ENCODE measurements at regions not wholly inside any gene's neighbourhood (a gene's known extent, or its start where the extent isn't known, plus 50 kb on each side); places are given as distances from the start of the nearest gene placed in this dataset.

- H3K27me3 Mint-ChIP-seq (ENCODE audit: low read depth), result peaks cover 4% of the 10 kb centered on the region
- peaks cover 15% of the 10 kb centered on the region for H3K4me1 Mint-ChIP-seq (ENCODE audit: low read depth)
- no peak overlapping the region for H3K4me3 Mint-ChIP-seq
- H3K9me3 Mint-ChIP-seq, result no peaks in the 10 kb centered on the region
- H3K27ac Mint-ChIP-seq, result no peak overlapping the region
- H3K36me3 Mint-ChIP-seq (ENCODE audit: low read depth), result no peaks in the 10 kb centered on the region
Measured at GRCh38 chr20:24388828-24389380, 80.5 kb upstream of the SYNDIG1 start.

GRCh38 chr20:24385547-24385946, 83.9 kb upstream of the SYNDIG1 start:
- Mint-ChIP-seq H3K27me3 (ENCODE audit: low read depth) (no peaks in the 10 kb centered on the region), H3K36me3 (ENCODE audit: low read depth) (no peaks in the 10 kb centered on the region), H3K4me3 (no peak overlapping the region), H3K27ac (no peak overlapping the region), H3K4me1 (ENCODE audit: low read depth) (peaks cover 14% of the 10 kb centered on the region), H3K9me3 (no peaks in the 10 kb centered on the region)

DNA sequence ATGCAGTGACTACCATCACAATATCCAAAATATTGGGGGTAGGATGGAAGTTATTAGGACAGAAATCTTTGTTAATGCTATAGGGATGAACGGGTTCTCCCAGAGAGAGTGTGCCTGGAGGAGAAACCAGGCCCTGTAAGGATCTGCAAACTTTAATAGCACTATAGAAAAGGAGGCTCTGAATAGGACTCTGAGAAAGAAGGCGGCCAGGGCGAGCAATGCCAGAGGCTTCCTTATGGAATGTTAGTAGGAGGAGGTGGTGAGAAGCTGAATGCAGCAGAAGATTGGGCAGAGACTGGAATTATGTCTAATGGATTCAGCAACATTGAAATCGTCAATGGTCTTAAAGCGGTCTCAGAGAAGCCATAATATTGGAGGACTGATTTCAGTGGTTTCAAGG, 84.6 kb upstream of the SYNDIG1 start:
- Mint-ChIP-seq H3K36me3 (ENCODE audit: low read depth) (no peaks in the 10 kb centered on the region), H3K4me1 (ENCODE audit: low read depth) (peaks cover 8% of the 10 kb centered on the region), H3K27me3 (ENCODE audit: low read depth) (no peaks in the 10 kb centered on the region), H3K9me3 (no peaks in the 10 kb centered on the region), H3K4me3 (no peak overlapping the region), H3K27ac (no peak overlapping the region)

DNA sequence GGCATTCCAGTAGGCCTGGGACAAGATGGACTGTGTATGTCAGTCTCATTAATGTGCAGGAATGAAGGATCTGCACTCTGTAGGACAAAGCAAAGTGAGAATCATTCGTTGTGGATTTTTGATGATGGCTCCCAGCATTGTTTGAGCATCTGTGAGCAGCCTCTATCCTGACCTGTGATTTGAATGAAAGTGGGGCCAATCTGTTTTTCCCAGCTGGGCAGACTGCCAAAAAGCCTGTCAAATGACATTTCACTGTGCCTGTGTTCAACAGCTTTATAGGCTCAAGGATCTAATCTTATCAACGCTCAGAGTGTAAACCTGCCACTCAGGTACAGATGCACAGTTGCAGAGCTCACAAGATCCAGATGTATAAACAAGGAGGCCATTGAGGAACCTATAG, 86.7 kb upstream of the SYNDIG1 start:
- no peaks in the 10 kb centered on the region for H3K36me3 Mint-ChIP-seq (ENCODE audit: low read depth)
- no peaks in the 10 kb centered on the region for H3K27me3 Mint-ChIP-seq (ENCODE audit: low read depth)
- H3K9me3 Mint-ChIP-seq, result no peaks in the 10 kb centered on the region
- H3K27ac Mint-ChIP-seq, result no peak overlapping the region
- no peak overlapping the region for H3K4me3 Mint-ChIP-seq
- H3K4me1 Mint-ChIP-seq (ENCODE audit: low read depth), result no peaks in the 10 kb centered on the region

DNA sequence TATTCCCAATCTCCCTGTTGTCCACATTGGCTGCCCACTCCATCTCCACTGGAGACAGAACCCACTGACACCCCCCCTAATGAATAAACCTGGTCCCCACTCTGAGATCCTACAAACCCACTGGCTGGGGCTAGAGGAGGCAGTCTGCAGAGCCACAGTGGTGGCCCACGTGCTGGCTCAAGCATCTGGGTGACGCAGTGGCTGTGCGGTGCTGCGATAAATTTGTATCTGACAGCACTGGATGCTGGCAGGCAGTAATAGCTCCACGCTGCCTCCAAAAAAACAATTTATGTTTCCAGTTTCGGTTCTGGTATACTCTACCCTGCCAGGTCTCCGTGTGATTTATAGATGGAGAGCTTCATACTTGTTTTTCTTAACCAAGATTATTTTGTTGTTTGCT, 87.1 kb upstream of the SYNDIG1 start:
- Mint-ChIP-seq H3K4me3 (no peak overlapping the region), H3K4me1 (ENCODE audit: low read depth) (no peaks in the 10 kb centered on the region), H3K9me3 (no peaks in the 10 kb centered on the region), H3K27ac (no peak overlapping the region), H3K27me3 (ENCODE audit: low read depth) (no peaks in the 10 kb centered on the region), H3K36me3 (ENCODE audit: low read depth) (no peaks in the 10 kb centered on the region)

DNA sequence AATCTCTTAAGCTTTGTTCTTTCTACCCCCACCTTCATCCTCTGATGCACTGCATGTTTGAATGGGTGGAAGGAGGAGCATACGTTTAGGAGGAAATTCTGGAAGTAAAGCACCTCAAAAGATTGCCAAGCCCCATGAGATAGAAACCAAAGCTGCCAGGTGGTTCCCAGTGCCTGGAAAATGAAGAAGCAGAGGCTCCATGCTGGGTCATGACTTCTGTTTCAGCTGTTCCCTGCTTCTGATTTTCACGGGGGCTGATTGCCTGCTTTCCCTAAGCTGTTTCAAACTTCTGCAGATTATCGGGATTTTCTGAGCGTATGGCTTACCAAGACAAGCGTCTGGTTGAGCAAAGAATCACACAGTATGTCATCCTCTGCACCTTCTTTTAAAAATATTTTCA, 87.5 kb upstream of the SYNDIG1 start:
- Mint-ChIP-seq H3K36me3 (ENCODE audit: low read depth) (no peaks in the 10 kb centered on the region), H3K4me3 (no peak overlapping the region), H3K9me3 (no peaks in the 10 kb centered on the region), H3K27ac (no peak overlapping the region), H3K27me3 (ENCODE audit: low read depth) (no peaks in the 10 kb centered on the region), H3K4me1 (ENCODE audit: low read depth) (no peaks in the 10 kb centered on the region)

GRCh38 chr20:24379484-24379927, 89.9 kb upstream of the SYNDIG1 start:
- Mint-ChIP-seq H3K9me3 (no peaks in the 10 kb centered on the region), H3K4me1 (ENCODE audit: low read depth) (no peaks in the 10 kb centered on the region), H3K4me3 (no peak overlapping the region), H3K27me3 (ENCODE audit: low read depth) (no peaks in the 10 kb centered on the region), H3K36me3 (ENCODE audit: low read depth) (no peaks in the 10 kb centered on the region), H3K27ac (no peak overlapping the region)

DNA sequence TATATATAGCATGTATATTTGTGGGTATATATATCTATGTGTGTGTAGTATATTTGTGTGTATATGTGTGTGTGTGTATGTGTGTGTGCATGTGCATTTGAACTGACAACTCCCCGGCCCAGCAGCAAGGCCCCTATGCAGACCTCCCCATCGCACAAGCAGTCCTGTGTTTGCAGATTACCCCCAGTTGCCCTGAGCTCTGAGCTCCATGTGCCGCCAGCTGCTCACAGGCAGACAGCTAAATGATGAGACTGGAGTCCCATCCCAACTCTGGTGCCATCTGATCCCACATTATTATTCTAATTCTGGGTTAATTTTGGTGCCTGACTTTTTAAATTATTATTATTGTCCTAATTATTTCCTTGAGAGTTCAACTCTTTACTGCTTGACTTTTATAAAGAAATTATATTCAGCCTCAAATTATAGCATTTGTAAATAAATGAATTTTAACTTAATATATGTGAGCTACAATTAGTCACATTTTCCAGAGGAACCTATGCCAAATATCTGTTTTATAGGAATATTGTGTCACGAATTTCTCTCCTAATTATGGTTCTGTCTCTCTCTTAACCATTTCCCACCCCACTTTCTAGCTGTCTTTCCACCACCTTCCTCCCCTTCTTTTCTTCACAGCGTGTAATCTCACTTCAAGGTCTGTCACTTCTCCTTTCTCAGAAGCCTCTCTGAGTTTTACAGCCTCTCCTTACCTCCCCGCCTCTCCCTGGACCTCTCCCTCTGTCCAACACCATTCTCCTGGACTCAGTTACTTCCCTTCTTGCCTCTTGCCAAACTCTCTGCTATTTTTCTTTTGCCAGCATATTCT, 90.6 kb upstream of the SYNDIG1 start:
- Mint-ChIP-seq H3K27me3 (ENCODE audit: low read depth) (no peaks in the 10 kb centered on the region), H3K36me3 (ENCODE audit: low read depth) (no peaks in the 10 kb centered on the region), H3K4me3 (no peak overlapping the region), H3K4me1 (ENCODE audit: low read depth) (no peaks in the 10 kb centered on the region), H3K9me3 (no peaks in the 10 kb centered on the region), H3K27ac (no peak overlapping the region)

GRCh38 chr20:24376311-24377099, 92.9 kb upstream of the SYNDIG1 start:
- H3K9me3 Mint-ChIP-seq, result no peaks in the 10 kb centered on the region
- no peaks in the 10 kb centered on the region for H3K27me3 Mint-ChIP-seq (ENCODE audit: low read depth)
- H3K36me3 Mint-ChIP-seq (ENCODE audit: low read depth), result no peaks in the 10 kb centered on the region
- H3K27ac Mint-ChIP-seq, result no peak overlapping the region
- H3K4me1 Mint-ChIP-seq (ENCODE audit: low read depth), result no peaks in the 10 kb centered on the region
- no peak overlapping the region for H3K4me3 Mint-ChIP-seq

- Mint-ChIP-seq H3K27me3 (ENCODE audit: low read depth) (no peaks in the 10 kb centered on the region), H3K9me3 (no peaks in the 10 kb centered on the region), H3K4me1 (ENCODE audit: low read depth) (no peaks in the 10 kb centered on the region), H3K4me3 (no peak overlapping the region), H3K27ac (no peak overlapping the region), H3K36me3 (ENCODE audit: low read depth) (no peaks in the 10 kb centered on the region)
Measured at GRCh38 chr20:24373372-24373771, 96.1 kb upstream of the SYNDIG1 start.

GRCh38 chr20:24370911-24371695, 98.3 kb upstream of the SYNDIG1 start:
- H3K36me3 Mint-ChIP-seq (ENCODE audit: low read depth), result no peaks in the 10 kb centered on the region
- H3K4me3 Mint-ChIP-seq, result no peak overlapping the region
- H3K9me3 Mint-ChIP-seq, result no peaks in the 10 kb centered on the region
- H3K4me1 Mint-ChIP-seq (ENCODE audit: low read depth), result no peaks in the 10 kb centered on the region
- H3K27me3 Mint-ChIP-seq (ENCODE audit: low read depth), result no peaks in the 10 kb centered on the region
- no peak overlapping the region for H3K27ac Mint-ChIP-seq

DNA sequence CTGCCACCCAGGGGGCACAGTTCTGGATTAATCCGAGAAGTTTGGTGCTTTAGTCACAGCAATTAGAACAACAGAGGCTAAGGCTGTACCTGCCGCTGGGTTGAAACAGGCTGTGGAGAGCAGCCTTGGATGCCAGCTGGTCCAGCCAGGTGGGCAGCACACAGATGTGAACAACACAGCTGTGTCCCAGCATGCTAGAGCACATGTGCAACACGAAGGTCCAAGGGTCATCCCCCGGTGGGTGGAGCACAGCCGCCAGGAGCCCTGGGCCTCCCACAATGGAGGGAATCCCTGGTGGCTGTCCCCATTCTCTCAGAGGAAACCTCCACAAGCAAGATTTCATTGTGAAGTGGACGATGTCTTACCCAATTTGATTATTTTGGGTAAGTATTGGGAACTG, 99.2 kb upstream of the SYNDIG1 start:
- Mint-ChIP-seq H3K27me3 (ENCODE audit: low read depth) (no peaks in the 10 kb centered on the region), H3K4me1 (ENCODE audit: low read depth) (no peaks in the 10 kb centered on the region), H3K27ac (no peak overlapping the region), H3K4me3 (no peak overlapping the region), H3K9me3 (no peaks in the 10 kb centered on the region), H3K36me3 (ENCODE audit: low read depth) (no peaks in the 10 kb centered on the region)

DNA sequence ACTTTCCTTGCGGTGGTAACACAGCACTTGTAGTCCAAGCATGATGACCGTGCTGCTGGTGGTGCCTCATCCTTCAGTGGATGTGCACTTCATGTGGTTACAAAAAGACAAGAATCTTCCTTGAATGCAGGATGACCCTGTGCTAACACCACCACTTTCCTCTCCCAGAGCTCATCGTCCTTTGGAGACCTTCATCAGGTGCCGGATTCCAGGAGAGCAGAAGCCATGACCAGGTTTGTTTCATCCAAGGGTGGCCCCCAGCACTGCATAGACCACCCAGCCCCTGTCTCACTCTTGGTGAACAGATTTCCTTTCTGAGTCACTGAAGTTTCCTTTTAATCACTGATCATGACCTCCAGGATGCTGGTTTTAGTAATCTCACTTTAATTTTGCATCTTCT, 101.2 kb upstream of the SYNDIG1 start:
- Mint-ChIP-seq H3K36me3 (ENCODE audit: low read depth) (no peaks in the 10 kb centered on the region), H3K9me3 (peaks cover 2% of the 10 kb centered on the region), H3K4me3 (no peak overlapping the region), H3K27ac (no peak overlapping the region), H3K27me3 (ENCODE audit: low read depth) (peaks cover 2% of the 10 kb centered on the region), H3K4me1 (ENCODE audit: low read depth) (no peaks in the 10 kb centered on the region)

DNA sequence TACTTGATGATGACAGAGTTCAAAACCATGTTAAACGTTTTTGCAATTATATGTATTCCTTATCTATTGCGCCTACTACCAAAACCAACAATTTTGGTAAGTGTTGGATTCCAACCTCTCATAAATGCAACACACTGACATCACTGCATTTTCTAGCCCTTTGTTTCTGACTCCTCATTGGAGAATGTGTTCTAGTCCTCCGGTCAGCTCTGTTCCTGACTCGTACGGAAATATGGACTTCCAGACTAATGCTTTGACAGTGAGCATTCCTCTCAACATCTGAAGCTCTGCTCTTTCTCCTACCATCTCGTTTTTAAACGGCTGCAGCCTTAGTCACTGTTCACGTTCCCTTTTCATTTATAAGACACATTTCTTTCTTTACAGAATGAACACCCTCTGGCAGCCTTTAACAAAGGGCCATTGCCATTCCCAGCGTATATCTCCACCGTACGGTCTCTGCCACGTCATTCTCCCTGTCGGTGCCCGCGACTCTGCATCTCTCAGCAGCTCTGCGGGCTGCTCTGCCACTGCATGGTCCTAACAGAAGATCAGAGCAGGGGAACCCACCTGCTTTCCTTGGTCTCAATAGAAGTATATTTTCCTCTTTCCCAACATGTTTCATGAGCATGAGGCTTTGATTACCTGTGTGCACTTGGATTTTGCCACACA, 103.0 kb upstream of the SYNDIG1 start:
- Mint-ChIP-seq H3K4me1 (ENCODE audit: low read depth) (no peaks in the 10 kb centered on the region), H3K4me3 (no peak overlapping the region), H3K27me3 (ENCODE audit: low read depth) (peaks cover 3% of the 10 kb centered on the region), H3K9me3 (peaks cover 12% of the 10 kb centered on the region), H3K36me3 (ENCODE audit: low read depth) (peaks cover 2% of the 10 kb centered on the region), H3K27ac (no peak overlapping the region)
